Natural killer cell treated with Interleukin-12 subunit alpha and Interleukin-12 subunit beta and Interleukin-15 and Interleukin-18, amount 100 ng/mL, for 72 hours (primary cell): ENCODE measurements at regions not wholly inside any gene's neighbourhood (a gene's known extent, or its start where the extent isn't known, plus 50 kb on each side); places are given as distances from the start of the nearest gene placed in this dataset.
A peak's percentile ranks its signal among the peaks of the same experiment; 100 is the strongest.

ENCODE experiments used
- ATAC-seq, 2 donors: fragments of 150-1000 bp; cut with Tn5 transposase in 1 of 2; sonication (Bioruptor Pico), chemical (Tn5 transposase) in 1 of 2; 2 replicates each; pipeline ENCODE4 v1.10.0; 2021
- DNase-seq: peaks from one replicate; pipeline ENCODE4 v3.0.0; 2022; ENCODE audit warnings: low spot score
- H3K27ac Mint-ChIP-seq, 2 donors: 1 replicate in 1 of 2; 2 replicates in 1 of 2; pipeline ENCODE4 v1.8.0; 2022; ENCODE audit warnings: mixed read lengths in 2 of 2, mild to moderate bottlenecking in 1 of 2, moderate library complexity in 1 of 2
- H3K27me3 Mint-ChIP-seq, 2 donors: 1 replicate in 1 of 2; 2 replicates in 1 of 2; pipeline ENCODE4 v1.8.0; 2022; ENCODE audit warnings: mixed read lengths in 2 of 2
- H3K36me3 Mint-ChIP-seq: one replicate; pipeline ENCODE4 v1.8.0; 2022; ENCODE audit warnings: mixed read lengths
- H3K4me1 Mint-ChIP-seq, 2 donors: 1 replicate in 1 of 2; 2 replicates in 1 of 2; pipeline ENCODE4 v1.8.0; 2022; ENCODE audit warnings: low read depth in 2 of 2, mixed read lengths in 2 of 2, mild to moderate bottlenecking in 1 of 2
- H3K4me3 Mint-ChIP-seq: one replicate; pipeline ENCODE4 v1.8.0; 2022; ENCODE audit warnings: mixed read lengths
- H3K9me3 Mint-ChIP-seq: 2 replicates; pipeline ENCODE4 v1.8.0; 2022; ENCODE audit warnings: mixed read lengths

DNA sequence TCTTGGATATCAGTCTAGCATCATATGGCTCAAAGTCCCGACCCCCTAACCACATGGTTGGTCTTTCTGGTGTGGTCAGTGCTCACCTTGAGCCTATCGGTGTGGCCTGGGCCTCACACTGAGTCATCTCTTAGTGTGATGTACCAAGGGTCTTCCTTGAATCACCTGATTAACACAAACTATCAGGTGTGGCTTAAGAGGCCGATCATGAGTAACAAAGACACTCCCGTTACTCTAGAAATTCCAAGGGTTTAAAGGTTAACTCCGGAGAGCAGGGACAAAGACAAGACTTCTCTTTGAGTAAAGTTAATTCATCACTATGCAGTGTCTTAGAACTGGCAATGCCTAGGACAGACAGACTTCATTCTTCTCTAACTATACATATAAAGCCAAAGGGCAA, 52.3 kb upstream of the ARMC3 start:
- ATAC-seq (no peak), DNase-seq (no peak)
- no peaks in the 10 kb centered on the region for H3K9me3 Mint-ChIP-seq
- H3K27ac Mint-ChIP-seq: no peak overlapping the region
- peaks cover 15 to 16% of the 10 kb centered on the region in 2 donors for H3K27me3 Mint-ChIP-seq
- H3K4me3 Mint-ChIP-seq: no peak overlapping the region
- H3K36me3 Mint-ChIP-seq: no peaks in the 10 kb centered on the region
- no peaks in the 10 kb centered on the region for H3K4me1 Mint-ChIP-seq

DNA sequence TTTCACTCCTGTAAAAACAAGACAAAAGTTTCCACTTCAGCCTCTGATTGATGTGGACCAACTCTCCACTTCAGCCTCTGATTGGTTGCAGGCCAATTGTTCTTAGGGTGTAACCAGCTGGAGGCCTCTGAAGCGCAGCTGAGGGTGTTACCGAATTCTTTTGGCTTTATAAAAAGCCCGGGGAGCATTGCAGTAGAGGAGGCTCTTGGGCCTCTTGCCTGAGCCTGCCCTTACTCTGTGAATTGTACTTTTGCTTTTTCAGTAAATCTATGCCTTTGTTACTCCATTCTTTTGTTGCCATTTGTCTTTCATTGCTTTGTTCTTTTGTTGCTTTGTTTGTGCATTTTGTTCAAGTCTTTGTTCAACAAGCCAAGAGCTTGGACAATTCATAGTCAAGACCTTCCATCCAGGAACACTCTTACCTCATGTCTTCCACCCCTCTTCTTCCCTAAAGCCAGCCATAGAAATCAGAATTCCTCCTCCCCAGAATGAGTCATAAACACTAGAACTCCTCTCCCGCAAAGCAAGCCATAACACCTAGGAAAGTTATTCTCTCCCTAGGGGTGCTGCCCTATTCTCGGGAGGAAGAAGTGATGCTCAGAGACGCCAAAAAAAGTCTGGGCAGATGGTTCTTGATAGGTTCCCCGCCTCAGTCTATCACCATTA, 53.5 kb upstream of the ARMC3 start:
- Mint-ChIP-seq H3K4me3 (no peak overlapping the region), H3K9me3 (no peaks in the 10 kb centered on the region), H3K27me3 (peaks cover 6 to 10% of the 10 kb centered on the region in 2 donors), H3K36me3 (no peaks in the 10 kb centered on the region), H3K27ac (no peak overlapping the region), H3K4me1 (no peaks in the 10 kb centered on the region)
- DNase-seq (no peak), ATAC-seq (no peak)

DNA sequence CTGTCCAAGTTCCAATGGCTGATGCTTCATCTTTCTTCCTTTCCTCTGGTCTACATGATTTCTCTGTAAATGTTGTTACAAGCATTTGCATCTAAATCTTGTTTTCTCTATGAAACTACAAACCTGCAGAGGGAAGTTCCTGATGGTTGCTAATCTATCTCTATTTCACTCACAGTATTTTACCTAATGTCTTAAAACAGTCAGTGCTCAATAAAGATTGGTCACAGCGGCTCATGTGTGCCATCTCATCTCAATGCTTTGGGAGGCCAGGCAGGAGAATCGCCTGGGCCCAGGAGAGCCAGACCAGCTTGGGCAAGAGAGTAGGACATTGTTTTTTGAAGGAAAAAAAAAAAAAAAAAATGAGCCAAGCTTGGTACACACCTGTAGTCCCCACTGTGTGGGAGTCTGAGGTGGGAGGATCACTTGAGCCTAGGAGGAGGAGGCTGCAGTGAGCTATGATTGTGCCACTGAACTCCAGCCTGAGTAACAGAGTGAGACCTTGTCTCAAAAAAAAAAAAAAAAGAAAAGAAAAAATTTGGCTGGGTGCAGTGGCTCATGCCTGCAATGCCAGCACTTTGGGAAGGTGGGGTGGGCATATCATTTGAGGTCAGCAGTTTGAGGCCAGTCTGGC, 71.3 kb upstream of the ARMC3 start:
- DNase-seq (no peak), ATAC-seq (no peak)
- H3K27me3 Mint-ChIP-seq: peaks cover 0 to 7% of the 10 kb centered on the region in 2 donors
- H3K4me3 Mint-ChIP-seq: no peak overlapping the region
- no peak overlapping the region for H3K27ac Mint-ChIP-seq
- no peaks in the 10 kb centered on the region for H3K4me1 Mint-ChIP-seq
- H3K9me3 Mint-ChIP-seq: no peaks in the 10 kb centered on the region
- H3K36me3 Mint-ChIP-seq: peaks cover 5% of the 10 kb centered on the region

DNA sequence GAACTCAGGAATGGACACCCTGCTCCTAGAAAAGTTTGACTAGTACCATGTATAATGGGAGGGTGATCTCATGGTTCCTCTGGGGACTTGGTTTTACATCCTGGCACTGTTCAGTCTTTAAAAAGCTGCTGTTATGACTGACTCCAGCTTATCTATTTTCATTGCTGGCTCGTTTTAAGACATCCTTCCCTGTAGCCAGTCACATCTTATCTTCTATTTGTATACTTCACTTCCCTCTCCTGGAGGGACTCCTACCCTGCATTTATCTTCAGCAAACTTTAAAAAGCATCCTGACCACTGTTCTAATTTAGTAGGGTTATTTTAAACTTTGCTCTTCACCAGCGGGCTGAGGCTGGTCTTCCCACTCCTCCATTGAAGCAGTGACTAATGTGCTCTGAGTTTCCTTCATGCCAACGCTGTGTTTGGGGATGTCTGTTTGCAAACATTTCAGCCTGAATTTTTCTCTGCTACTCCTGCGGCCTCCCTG, 72.9 kb upstream of the ARMC3 start:
- Mint-ChIP-seq H3K4me1 (no peaks in the 10 kb centered on the region), H3K27me3 (peaks cover 0 to 7% of the 10 kb centered on the region in 2 donors), H3K36me3 (peaks cover 5% of the 10 kb centered on the region), H3K9me3 (no peaks in the 10 kb centered on the region), H3K4me3 (no peak overlapping the region), H3K27ac (no peak overlapping the region)
- DNase-seq: no peak
- no peak for ATAC-seq

DNA sequence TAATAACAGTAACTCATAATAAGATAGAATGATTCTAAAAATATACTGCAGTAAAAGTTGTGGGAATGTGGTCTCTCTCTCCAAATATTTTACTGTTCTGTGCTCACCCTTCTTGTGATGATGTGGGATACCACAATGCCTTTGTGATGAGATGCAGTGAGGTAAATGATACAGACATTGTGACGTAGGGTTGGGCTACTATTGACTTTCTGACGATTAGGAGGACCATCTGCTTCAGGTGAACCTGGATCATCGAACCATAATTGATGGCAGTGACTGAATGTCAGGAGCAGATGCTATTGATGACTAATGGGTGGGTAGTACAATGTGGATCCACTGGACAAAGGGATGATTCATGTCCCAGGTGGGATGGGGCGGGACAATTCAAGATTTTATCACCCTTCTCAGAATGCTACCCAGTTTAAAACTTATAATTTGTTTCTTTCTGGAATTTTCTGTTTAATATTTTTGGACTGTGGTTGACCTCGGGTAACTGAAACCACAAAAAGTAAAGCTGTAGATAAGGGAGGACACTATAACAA, 73.9 kb upstream of the ARMC3 start:
- DNase-seq (no peak), ATAC-seq (no peak)
- H3K4me1 Mint-ChIP-seq: peaks cover 0 to 7% of the 10 kb centered on the region in 2 donors
- no peaks in the 10 kb centered on the region for H3K9me3 Mint-ChIP-seq
- peaks cover 5% of the 10 kb centered on the region for H3K36me3 Mint-ChIP-seq
- peaks cover 4 to 13% of the 10 kb centered on the region in 2 donors for H3K27me3 Mint-ChIP-seq
- no peak overlapping the region for H3K27ac Mint-ChIP-seq
- H3K4me3 Mint-ChIP-seq: no peak overlapping the region

DNA sequence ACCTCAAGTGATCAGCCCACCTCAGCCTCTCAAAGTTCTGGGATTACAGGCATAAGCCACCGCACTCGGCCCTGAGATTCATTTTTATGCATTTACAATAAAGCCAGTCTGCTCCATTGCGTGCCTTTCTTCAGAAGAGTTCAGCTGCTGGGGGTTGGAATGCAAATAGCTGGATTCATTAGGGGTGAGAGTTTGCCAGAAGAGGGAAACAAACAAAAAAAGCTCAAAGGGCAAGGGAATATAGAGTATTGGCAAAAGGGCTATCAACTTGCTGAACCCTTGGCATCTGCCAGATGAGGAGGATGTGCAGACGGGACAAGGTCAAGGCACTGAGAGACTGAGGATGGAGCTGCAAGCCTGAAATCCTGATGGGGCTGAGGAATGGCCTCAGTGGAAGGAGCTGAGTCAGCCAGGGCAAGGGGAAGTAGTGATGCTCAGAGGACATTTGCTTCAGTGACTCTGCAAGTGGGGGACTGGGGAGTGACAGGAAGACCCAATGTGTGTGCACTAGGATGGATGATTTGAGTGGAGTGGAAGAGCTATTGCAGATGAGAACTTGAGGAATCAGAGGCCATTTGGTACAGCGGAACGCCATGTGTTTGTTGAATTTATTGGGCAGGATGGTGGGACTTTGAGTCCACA, 75.0 kb upstream of the ARMC3 start:
- no peak overlapping the region for H3K4me3 Mint-ChIP-seq
- no peak for DNase-seq
- no peaks in the 10 kb centered on the region for H3K9me3 Mint-ChIP-seq
- peaks cover 0 to 11% of the 10 kb centered on the region in 2 donors for H3K4me1 Mint-ChIP-seq
- H3K36me3 Mint-ChIP-seq: peaks cover under 1% of the 10 kb centered on the region
- H3K27ac Mint-ChIP-seq: no peak overlapping the region
- peaks cover 7 to 12% of the 10 kb centered on the region in 2 donors for H3K27me3 Mint-ChIP-seq
- ATAC-seq: no peak

DNA sequence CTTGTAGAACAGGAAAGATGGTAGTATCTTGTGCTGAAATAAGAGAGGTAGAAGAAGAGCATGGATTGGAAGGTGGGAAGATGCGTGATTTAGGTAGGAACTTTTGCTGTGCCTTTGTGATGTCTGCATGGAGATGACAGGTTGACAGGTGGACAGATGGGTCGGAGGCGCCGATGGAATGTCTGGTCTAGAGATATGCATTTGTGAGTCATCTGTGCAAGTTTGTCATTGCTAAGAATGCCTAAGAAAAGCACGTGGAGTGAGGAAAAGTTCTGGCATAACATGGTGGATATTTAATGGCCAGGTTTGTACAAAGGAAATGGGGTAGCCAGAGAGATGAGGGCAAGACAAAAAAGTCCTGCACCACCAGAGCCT, 76.0 kb upstream of the ARMC3 start:
- no peak overlapping the region for H3K27ac Mint-ChIP-seq
- H3K4me3 Mint-ChIP-seq: no peak overlapping the region
- H3K4me1 Mint-ChIP-seq: peaks cover 0 to 11% of the 10 kb centered on the region in 2 donors
- no peaks in the 10 kb centered on the region for H3K36me3 Mint-ChIP-seq
- ATAC-seq (no peak), DNase-seq (no peak)
- peaks cover 10 to 12% of the 10 kb centered on the region in 2 donors for H3K27me3 Mint-ChIP-seq
- H3K9me3 Mint-ChIP-seq: no peaks in the 10 kb centered on the region

DNA sequence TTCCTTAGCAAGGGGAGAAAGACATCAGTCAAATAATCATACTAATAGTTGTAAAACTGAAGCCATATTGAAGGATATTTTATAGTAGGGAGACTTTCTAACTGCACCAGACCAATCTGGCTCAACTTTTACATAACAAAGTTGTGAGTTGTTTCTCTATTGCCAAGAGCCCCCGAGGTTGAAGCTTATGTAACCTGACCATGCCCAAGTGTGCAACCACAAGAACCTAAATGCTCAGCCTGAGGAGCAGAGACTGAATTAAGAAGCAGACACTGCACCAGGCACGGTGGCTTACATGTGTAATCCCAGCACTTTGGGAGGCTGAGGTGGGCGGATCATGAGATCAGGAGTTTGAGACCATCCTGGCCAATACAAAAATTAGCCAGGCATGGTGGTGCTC, 77.3 kb upstream of the ARMC3 start:
- Mint-ChIP-seq H3K4me1 (peaks cover 0 to 11% of the 10 kb centered on the region in 2 donors), H3K27ac (no peak overlapping the region), H3K9me3 (no peaks in the 10 kb centered on the region), H3K36me3 (no peaks in the 10 kb centered on the region), H3K27me3 (peaks cover 11 to 12% of the 10 kb centered on the region in 2 donors), H3K4me3 (no peak overlapping the region)
- ATAC-seq (no peak), DNase-seq (no peak)

DNA sequence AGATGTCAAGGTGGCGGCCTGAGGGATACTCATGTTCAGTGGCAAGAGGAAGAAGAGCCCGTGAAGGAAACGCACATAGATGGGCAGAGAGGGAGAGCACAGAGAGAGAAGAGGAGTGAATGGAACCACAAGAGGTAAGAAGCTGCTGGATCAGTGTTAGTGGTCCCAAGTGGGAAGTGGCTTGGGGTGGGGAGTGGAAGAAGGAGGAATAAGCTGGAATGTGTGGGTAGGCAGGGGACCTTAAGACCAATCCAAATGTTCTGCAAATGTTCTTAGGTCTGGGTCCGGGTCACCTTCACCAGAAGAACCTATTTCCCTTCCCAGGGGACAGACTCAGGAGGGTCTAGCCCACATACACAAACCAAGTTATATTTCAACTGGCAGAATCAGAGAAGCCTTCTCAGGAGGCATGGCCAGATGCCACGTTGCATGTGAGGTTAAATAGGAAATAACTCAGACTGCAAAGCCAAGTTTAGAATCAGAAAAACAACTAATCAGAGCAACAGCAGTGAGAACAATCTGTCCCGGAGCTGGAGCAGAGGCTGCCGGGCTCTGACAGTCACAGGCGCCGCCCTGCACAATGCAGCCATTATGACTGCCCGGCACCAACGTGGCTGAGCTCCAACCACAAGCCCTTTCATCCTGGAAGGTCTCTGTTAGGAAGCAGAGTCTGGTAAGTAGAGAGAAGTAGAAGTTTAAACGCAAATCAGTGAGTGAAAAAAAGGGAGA, 78.6 kb upstream of the ARMC3 start:
- Mint-ChIP-seq H3K27me3 (peaks cover 11 to 12% of the 10 kb centered on the region in 2 donors), H3K9me3 (no peaks in the 10 kb centered on the region), H3K4me3 (no peak overlapping the region), H3K36me3 (no peaks in the 10 kb centered on the region), H3K4me1 (peaks cover 0 to 11% of the 10 kb centered on the region in 2 donors), H3K27ac (no peak overlapping the region)
- ATAC-seq (no peak), DNase-seq (no peak)

DNA sequence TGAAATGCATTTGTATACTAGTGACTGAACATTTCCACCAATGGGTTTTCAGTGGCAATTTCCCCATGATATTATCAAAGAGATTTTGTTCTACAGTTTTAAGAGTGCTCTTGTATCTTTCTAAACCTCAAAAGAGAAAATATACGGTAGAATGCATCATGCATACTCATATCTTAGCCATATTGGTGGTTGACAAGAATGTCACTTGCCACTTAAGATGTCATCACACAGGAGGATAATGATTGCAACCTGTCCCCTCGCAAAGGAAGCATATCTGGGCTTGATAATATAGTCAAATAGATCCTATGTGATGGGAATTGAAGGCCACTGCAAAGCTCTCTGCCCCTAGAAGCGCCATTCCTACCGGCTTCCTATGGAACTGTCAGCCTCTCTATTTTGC, 79.3 kb upstream of the ARMC3 start:
- no peak overlapping the region for H3K27ac Mint-ChIP-seq
- H3K36me3 Mint-ChIP-seq: no peaks in the 10 kb centered on the region
- no peak for DNase-seq
- H3K27me3 Mint-ChIP-seq: peaks cover 11 to 12% of the 10 kb centered on the region in 2 donors
- no peak for ATAC-seq
- H3K4me1 Mint-ChIP-seq: peaks cover 0 to 11% of the 10 kb centered on the region in 2 donors
- no peaks in the 10 kb centered on the region for H3K9me3 Mint-ChIP-seq
- H3K4me3 Mint-ChIP-seq: no peak overlapping the region

DNA sequence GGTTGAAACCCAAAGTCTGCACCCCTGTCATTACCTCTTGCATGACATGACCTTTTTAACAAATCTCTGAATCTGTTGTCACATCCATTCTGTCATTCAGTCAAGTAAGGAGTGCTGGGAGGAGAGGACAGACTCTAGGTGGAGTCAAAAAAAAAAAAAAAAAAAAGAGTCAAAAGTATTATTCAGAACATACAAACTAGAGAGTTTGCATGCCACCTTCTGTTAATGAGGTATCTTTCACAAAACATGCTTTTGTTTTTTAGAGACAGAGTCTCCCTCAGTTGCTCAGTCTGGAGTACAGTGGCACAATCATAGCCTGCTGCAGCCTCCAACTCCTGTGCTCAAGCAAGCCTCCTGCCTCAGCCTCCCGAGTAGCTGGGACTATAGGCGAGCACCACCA, 81.6 kb upstream of the ARMC3 start:
- no peak for DNase-seq
- Mint-ChIP-seq H3K27ac (no peak overlapping the region), H3K4me3 (no peak overlapping the region), H3K27me3 (peaks cover 11 to 12% of the 10 kb centered on the region in 2 donors), H3K9me3 (no peaks in the 10 kb centered on the region), H3K36me3 (no peaks in the 10 kb centered on the region), H3K4me1 (peaks cover 0 to 11% of the 10 kb centered on the region in 2 donors)
- ATAC-seq: no peak

DNA sequence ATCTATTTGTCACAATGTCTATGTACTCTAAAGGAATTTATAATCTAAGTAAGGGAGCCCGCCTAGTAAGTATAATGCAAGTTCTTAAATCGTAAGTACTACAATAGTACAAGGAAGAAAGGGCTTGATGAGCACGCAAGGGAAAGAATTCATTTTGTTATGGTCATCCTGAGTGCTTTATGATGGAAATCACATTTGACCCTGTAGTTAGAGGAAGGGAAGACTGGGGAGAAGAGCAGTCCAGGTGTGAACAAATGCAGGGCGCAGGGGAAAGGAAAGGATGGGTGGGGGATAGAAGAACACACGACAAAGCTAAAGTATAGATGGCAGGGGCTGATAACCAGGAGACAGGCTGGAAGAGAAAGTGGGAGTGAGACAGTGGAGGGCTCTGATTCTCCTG, 88.2 kb upstream of the ARMC3 start:
- H3K4me1 Mint-ChIP-seq: peaks cover 9 to 10% of the 10 kb centered on the region in 2 donors
- no peaks in the 10 kb centered on the region for H3K36me3 Mint-ChIP-seq
- H3K27ac Mint-ChIP-seq: no peak overlapping the region
- no peaks in the 10 kb centered on the region for H3K9me3 Mint-ChIP-seq
- DNase-seq (no peak), ATAC-seq (no peak)
- peaks cover 7 to 8% of the 10 kb centered on the region in 2 donors for H3K27me3 Mint-ChIP-seq
- no peak overlapping the region for H3K4me3 Mint-ChIP-seq

DNA sequence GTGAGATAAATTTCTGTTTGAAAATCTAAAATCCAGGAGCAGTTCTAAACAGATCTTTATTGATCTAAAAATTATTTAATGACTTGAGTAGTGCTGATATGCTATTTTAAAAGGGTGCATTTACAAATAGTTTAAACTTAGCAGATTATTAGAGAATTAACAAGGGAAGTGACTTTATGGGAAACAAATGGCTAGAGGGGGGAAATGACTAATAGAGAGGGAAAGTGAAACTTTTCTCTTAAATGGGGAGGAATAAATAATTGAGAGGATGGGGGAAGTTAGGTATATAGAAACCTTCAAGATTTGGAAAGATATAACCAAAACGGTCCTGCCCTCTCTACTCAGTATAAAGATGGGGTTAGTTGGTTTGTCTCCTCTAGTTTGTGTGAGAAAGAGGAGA, 90.1 kb upstream of the ARMC3 start:
- ATAC-seq: no peak
- Mint-ChIP-seq H3K36me3 (no peaks in the 10 kb centered on the region), H3K27me3 (peaks cover 7 to 8% of the 10 kb centered on the region in 2 donors), H3K27ac (peak overlapping the region in 1 of 2 donors; percentile 23), H3K4me1 (peaks cover 9 to 10% of the 10 kb centered on the region in 2 donors), H3K9me3 (no peaks in the 10 kb centered on the region), H3K4me3 (peak overlapping the region; percentile 11)
- no peak for DNase-seq
